ENCODE measurements at regions not wholly inside any gene's neighbourhood (a gene's known extent, or its start where the extent isn't known, plus 50 kb on each side); places are given as distances from the start of the nearest gene placed in this dataset.

- no peak for TF ChIP-seq EZH2 (IDR thresholded peaks at IDR 0.05; ENCODE audit: low read length, missing control alignments)
- no peak for TF ChIP-seq CTCF (conservative IDR thresholded peaks at IDR 0.05 in 1 of 2, IDR thresholded peaks at IDR 0.05 in 1 of 2; ENCODE audit: low read depth in 1 of 2, low read length in 2 of 2)
Observed at GRCh38 chr18:75156831-75157230, 52.1 kb downstream of the PTGR3 start.

All from fibroblast of lung (primary cell).